ENCODE measurements at regions not wholly inside any gene's neighbourhood (a gene's known extent, or its start where the extent isn't known, plus 50 kb on each side); places are given as distances from the start of the nearest gene placed in this dataset.

GRCh38 chr11:130600139-130600538 lies 151.7 kb downstream of the ADAMTS15 start:
- no peak for TF ChIP-seq CTCF (IDR thresholded peaks at IDR 0.05 in 8 of 11, conservative IDR thresholded peaks at IDR 0.05 in 3 of 11)
- no peak for TF ChIP-seq POLR2A (IDR thresholded peaks at IDR 0.05)
- TF ChIP-seq POLR2AphosphoS5 (IDR thresholded peaks at IDR 0.05), result no peak

All from spleen (tissue), 7 donors.